ENCODE measurements at regions not wholly inside any gene's neighbourhood (a gene's known extent, or its start where the extent isn't known, plus 50 kb on each side); places are given as distances from the start of the nearest gene placed in this dataset.

- no peaks in the 10 kb centered on the region for H3K36me3 Mint-ChIP-seq (ENCODE audit: low read depth)
- DNase-seq (no peak), ATAC-seq (no peak)
- H3K4me3 Mint-ChIP-seq: no peak overlapping the region
- no peaks in the 10 kb centered on the region for H3K27me3 Mint-ChIP-seq (ENCODE audit: low read depth)
- H3K9me3 Mint-ChIP-seq (ENCODE audit: insufficient read depth): no peaks in the 10 kb centered on the region
- no peak overlapping the region for H3K27ac Mint-ChIP-seq
- no peaks in the 10 kb centered on the region for H3K4me1 Mint-ChIP-seq (ENCODE audit: low read depth)
- POLR2A ChIA-PET: interaction anchor here (0.6 kb wide), 1 partner anchor 21 kb away, joined by 3 read pairs; no protein-coding TSS in a partner anchor
- CTCF ChIA-PET: no interaction called here
Observed at GRCh38 chr9:18126831-18127498, 347.0 kb upstream of the ADAMTSL1 start.

GRCh38 chr9:18127499-18127875, 346.5 kb upstream of the ADAMTSL1 start:
- Mint-ChIP-seq H3K27me3 (ENCODE audit: low read depth) (no peaks in the 10 kb centered on the region), H3K4me1 (ENCODE audit: low read depth) (no peaks in the 10 kb centered on the region), H3K36me3 (ENCODE audit: low read depth) (no peaks in the 10 kb centered on the region), H3K27ac (no peak overlapping the region), H3K4me3 (no peak overlapping the region), H3K9me3 (ENCODE audit: insufficient read depth) (no peaks in the 10 kb centered on the region)
- DNase-seq: no peak
- CTCF ChIA-PET: no interaction called here
- no peak for ATAC-seq
- POLR2A ChIA-PET: interaction anchor here (0.6 kb wide), 1 partner anchor 20 kb away, joined by 3 read pairs; no protein-coding TSS in a partner anchor

- Mint-ChIP-seq H3K4me1 (ENCODE audit: low read depth) (no peaks in the 10 kb centered on the region), H3K4me3 (no peak overlapping the region), H3K27me3 (ENCODE audit: low read depth) (no peaks in the 10 kb centered on the region), H3K27ac (no peak overlapping the region), H3K9me3 (ENCODE audit: insufficient read depth) (no peaks in the 10 kb centered on the region), H3K36me3 (ENCODE audit: low read depth) (no peaks in the 10 kb centered on the region)
- no peak for DNase-seq
- ATAC-seq: no peak
- CTCF ChIA-PET: no interaction called here
- POLR2A ChIA-PET: no interaction called here
Observed at GRCh38 chr9:18129809-18130334, 344.1 kb upstream of the ADAMTSL1 start.

GRCh38 chr9:18136354-18136994, 337.5 kb upstream of the ADAMTSL1 start:
- ChIA-PET POLR2A (interaction anchor here (0.7 kb wide), 1 partner anchor 12 kb away, joined by 3 read pairs; no protein-coding TSS in a partner anchor), CTCF (no interaction called here)
- no peak overlapping the region for H3K4me3 Mint-ChIP-seq
- H3K36me3 Mint-ChIP-seq (ENCODE audit: low read depth): no peaks in the 10 kb centered on the region
- no peaks in the 10 kb centered on the region for H3K27me3 Mint-ChIP-seq (ENCODE audit: low read depth)
- no peaks in the 10 kb centered on the region for H3K4me1 Mint-ChIP-seq (ENCODE audit: low read depth)
- no peaks in the 10 kb centered on the region for H3K9me3 Mint-ChIP-seq (ENCODE audit: insufficient read depth)
- no peak overlapping the region for H3K27ac Mint-ChIP-seq
- DNase-seq (no peak), ATAC-seq (no peak)

GRCh38 chr9:18137815-18138214, 336.1 kb upstream of the ADAMTSL1 start:
- ATAC-seq (no peak), DNase-seq (no peak)
- Mint-ChIP-seq H3K27ac (no peak overlapping the region), H3K4me1 (ENCODE audit: low read depth) (no peaks in the 10 kb centered on the region), H3K9me3 (ENCODE audit: insufficient read depth) (no peaks in the 10 kb centered on the region), H3K36me3 (ENCODE audit: low read depth) (no peaks in the 10 kb centered on the region), H3K27me3 (ENCODE audit: low read depth) (no peaks in the 10 kb centered on the region), H3K4me3 (no peak overlapping the region)
- ChIA-PET CTCF (no interaction called here), POLR2A (no interaction called here)

GRCh38 chr9:18138656-18139055, 335.3 kb upstream of the ADAMTSL1 start:
- Mint-ChIP-seq H3K27me3 (ENCODE audit: low read depth) (no peaks in the 10 kb centered on the region), H3K4me3 (no peak overlapping the region), H3K27ac (no peak overlapping the region), H3K9me3 (ENCODE audit: insufficient read depth) (no peaks in the 10 kb centered on the region), H3K4me1 (ENCODE audit: low read depth) (no peaks in the 10 kb centered on the region), H3K36me3 (ENCODE audit: low read depth) (no peaks in the 10 kb centered on the region)
- no peak for DNase-seq
- ChIA-PET POLR2A (no interaction called here), CTCF (no interaction called here)
- ATAC-seq: no peak

GRCh38 chr9:18141681-18142080, 332.3 kb upstream of the ADAMTSL1 start:
- Mint-ChIP-seq H3K4me3 (no peak overlapping the region), H3K9me3 (ENCODE audit: insufficient read depth) (no peaks in the 10 kb centered on the region), H3K36me3 (ENCODE audit: low read depth) (no peaks in the 10 kb centered on the region), H3K4me1 (ENCODE audit: low read depth) (no peaks in the 10 kb centered on the region), H3K27ac (no peak overlapping the region), H3K27me3 (ENCODE audit: low read depth) (no peaks in the 10 kb centered on the region)
- ChIA-PET CTCF (interaction anchor here (0.6 kb wide), 1 partner anchor 114 kb away, joined by 3 read pairs; no protein-coding TSS in a partner anchor), POLR2A (no interaction called here)
- ATAC-seq (no peak), DNase-seq (no peak)

GRCh38 chr9:18143073-18143745, 330.7 kb upstream of the ADAMTSL1 start:
- DNase-seq: no peak

GRCh38 chr9:18146329-18146728, 327.6 kb upstream of the ADAMTSL1 start:
- DNase-seq (no peak), ATAC-seq (no peak)
- Mint-ChIP-seq H3K27me3 (ENCODE audit: low read depth) (no peaks in the 10 kb centered on the region), H3K36me3 (ENCODE audit: low read depth) (no peaks in the 10 kb centered on the region), H3K4me3 (no peak overlapping the region), H3K27ac (no peak overlapping the region), H3K9me3 (ENCODE audit: insufficient read depth) (no peaks in the 10 kb centered on the region), H3K4me1 (ENCODE audit: low read depth) (no peaks in the 10 kb centered on the region)
- ChIA-PET POLR2A (no interaction called here), CTCF (no interaction called here)

More at GRCh38 chr9:18143073-18143745, 330.7 kb upstream of the ADAMTSL1 start:
- ChIA-PET POLR2A (interaction anchor here (0.7 kb wide), 1 partner anchor 1346 kb away, joined by 3 read pairs; no protein-coding TSS in a partner anchor), CTCF (no interaction called here)
- Mint-ChIP-seq H3K4me3 (no peak overlapping the region), H3K9me3 (ENCODE audit: insufficient read depth) (no peaks in the 10 kb centered on the region), H3K27me3 (ENCODE audit: low read depth) (no peaks in the 10 kb centered on the region), H3K27ac (no peak overlapping the region), H3K4me1 (ENCODE audit: low read depth) (no peaks in the 10 kb centered on the region), H3K36me3 (ENCODE audit: low read depth) (no peaks in the 10 kb centered on the region)
- no peak for ATAC-seq

GRCh38 chr9:18149471-18150011, 324.4 kb upstream of the ADAMTSL1 start:
- no peaks in the 10 kb centered on the region for H3K4me1 Mint-ChIP-seq (ENCODE audit: low read depth)
- ATAC-seq: no peak
- no peaks in the 10 kb centered on the region for H3K27me3 Mint-ChIP-seq (ENCODE audit: low read depth)
- ChIA-PET POLR2A (no interaction called here), CTCF (no interaction called here)
- H3K9me3 Mint-ChIP-seq (ENCODE audit: insufficient read depth): no peaks in the 10 kb centered on the region
- no peak overlapping the region for H3K4me3 Mint-ChIP-seq
- H3K36me3 Mint-ChIP-seq (ENCODE audit: low read depth): no peaks in the 10 kb centered on the region
- DNase-seq: no peak
- no peak overlapping the region for H3K27ac Mint-ChIP-seq

- no peak for DNase-seq
- H3K36me3 Mint-ChIP-seq (ENCODE audit: low read depth): no peaks in the 10 kb centered on the region
- CTCF ChIA-PET: no interaction called here
- no peaks in the 10 kb centered on the region for H3K9me3 Mint-ChIP-seq (ENCODE audit: insufficient read depth)
- no peaks in the 10 kb centered on the region for H3K4me1 Mint-ChIP-seq (ENCODE audit: low read depth)
- POLR2A ChIA-PET: no interaction called here
- no peaks in the 10 kb centered on the region for H3K27me3 Mint-ChIP-seq (ENCODE audit: low read depth)
- no peak overlapping the region for H3K27ac Mint-ChIP-seq
- no peak for ATAC-seq
- no peak overlapping the region for H3K4me3 Mint-ChIP-seq
Observed at GRCh38 chr9:18154661-18155060, 319.3 kb upstream of the ADAMTSL1 start.

GRCh38 chr9:18159254-18159653, 314.7 kb upstream of the ADAMTSL1 start:
- no peak for DNase-seq
- POLR2A ChIA-PET: no interaction called here
- H3K4me1 Mint-ChIP-seq (ENCODE audit: low read depth): no peaks in the 10 kb centered on the region
- no peak overlapping the region for H3K4me3 Mint-ChIP-seq
- H3K27ac Mint-ChIP-seq: no peak overlapping the region
- H3K27me3 Mint-ChIP-seq (ENCODE audit: low read depth): no peaks in the 10 kb centered on the region
- H3K9me3 Mint-ChIP-seq (ENCODE audit: insufficient read depth): no peaks in the 10 kb centered on the region
- CTCF ChIA-PET: no interaction called here
- H3K36me3 Mint-ChIP-seq (ENCODE audit: low read depth): no peaks in the 10 kb centered on the region
- no peak for ATAC-seq
